ENCODE measurements at regions not wholly inside any gene's neighbourhood (a gene's known extent, or its start where the extent isn't known, plus 50 kb on each side); places are given as distances from the start of the nearest gene placed in this dataset.
"Not testable (repeated sequence)": the region's sequence is repeated elsewhere in the genome, so short reads cannot be mapped to it uniquely, and the experiment has no call there.

- Mint-ChIP-seq H3K4me1 (no peaks in the 10 kb centered on the region), H3K36me3 (no peaks in the 10 kb centered on the region), H3K27ac (no peak overlapping the region), H3K9me3 (ENCODE audit: low read depth) (peaks cover 10% of the 10 kb centered on the region), H3K27me3 (no peaks in the 10 kb centered on the region), H3K4me3 (no peak overlapping the region)
- CTCF ChIA-PET: no interaction called here
- DNase-seq (no peak), ATAC-seq (no peak)
These were observed 157.5 kb downstream of the NKX6-1 start for GRCh38 chr4:84341559-84341958.

DNA sequence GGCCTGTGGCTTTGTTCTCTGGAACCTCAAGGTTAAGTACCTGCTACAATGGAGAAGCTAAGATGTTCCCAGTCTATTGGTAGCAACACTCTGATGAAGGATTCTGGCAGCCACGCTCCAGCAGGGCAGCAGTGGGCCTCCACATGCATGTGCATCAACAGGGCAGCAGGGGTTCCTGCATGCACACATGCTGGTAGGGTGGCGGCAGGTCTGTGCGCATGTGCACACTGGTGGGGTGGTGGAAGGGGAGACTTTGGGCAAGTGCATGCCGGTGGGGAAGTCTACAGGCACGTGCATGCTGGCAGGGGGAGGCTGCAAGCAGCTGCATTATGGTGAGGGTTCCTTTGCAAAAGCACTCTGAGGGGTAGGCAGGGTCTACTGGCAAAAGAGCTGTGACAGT is 160.7 kb downstream of the NKX6-1 start:
- no peak for ATAC-seq
- CTCF ChIA-PET: no interaction called here
- Mint-ChIP-seq H3K4me1 (no peaks in the 10 kb centered on the region), H3K27ac (no peak overlapping the region), H3K27me3 (no peaks in the 10 kb centered on the region), H3K36me3 (no peaks in the 10 kb centered on the region), H3K9me3 (ENCODE audit: low read depth) (peaks cover 7% of the 10 kb centered on the region), H3K4me3 (no peak overlapping the region)
- DNase-seq: no peak

DNA sequence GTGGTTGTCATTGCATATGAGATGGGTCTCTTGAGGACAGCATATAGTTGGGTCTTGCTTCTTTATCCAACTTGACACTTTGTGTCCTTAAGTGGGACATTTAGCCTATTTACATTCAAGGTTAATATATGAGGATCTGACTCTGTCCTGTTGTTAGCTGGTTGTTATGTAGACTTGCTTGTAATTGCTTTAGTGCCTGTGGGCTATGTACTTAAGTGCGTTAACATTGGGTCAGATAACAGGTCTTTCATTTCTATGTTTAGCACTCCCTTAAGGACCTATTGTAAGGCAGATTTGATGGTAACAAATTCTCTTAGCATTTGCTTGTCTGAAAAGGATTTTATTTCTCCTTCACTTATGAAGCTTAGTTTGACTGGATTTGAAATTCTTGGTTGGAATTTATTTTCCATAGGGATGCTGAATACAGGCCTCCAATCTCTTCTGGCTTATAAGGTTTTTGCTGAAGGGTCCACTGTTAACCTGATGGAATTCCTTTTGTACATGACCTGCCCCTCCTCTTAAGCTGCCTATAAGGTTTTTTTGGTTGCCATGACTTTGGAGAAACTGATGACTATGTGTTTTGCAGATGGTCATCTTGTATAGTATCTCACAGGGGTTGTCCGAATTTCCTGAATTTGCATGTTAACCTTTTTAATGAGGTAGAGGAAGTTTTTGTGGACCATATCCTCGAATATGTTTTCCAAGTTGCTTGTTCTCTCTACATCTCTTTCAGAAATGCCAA is 162.0 kb downstream of the NKX6-1 start:
- Mint-ChIP-seq H3K36me3 (no peaks in the 10 kb centered on the region), H3K4me1 (no peaks in the 10 kb centered on the region), H3K27ac (no peak overlapping the region), H3K9me3 (ENCODE audit: low read depth) (peaks cover 5% of the 10 kb centered on the region), H3K4me3 (no peak overlapping the region), H3K27me3 (no peaks in the 10 kb centered on the region)
- ATAC-seq: no peak
- DNase-seq: no peak
- CTCF ChIA-PET: no interaction called here

DNA sequence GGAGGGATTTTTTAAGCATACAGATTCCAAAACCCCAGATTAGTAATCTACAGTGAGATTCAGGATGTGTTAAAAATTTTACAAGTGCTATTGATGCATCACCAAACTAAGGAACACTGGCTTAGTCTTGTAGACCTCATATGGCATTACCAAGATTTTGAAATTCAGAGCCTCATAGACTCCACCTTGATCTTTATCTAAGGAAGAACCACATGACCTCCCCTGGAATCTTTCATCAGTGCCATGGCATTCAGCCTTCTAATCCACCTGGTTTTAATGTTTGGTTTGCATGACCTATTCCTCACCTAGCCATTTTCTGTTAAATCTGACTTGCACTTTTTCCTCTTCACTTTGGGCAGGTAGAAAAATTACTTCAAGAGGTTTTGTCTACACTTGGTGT is 171.6 kb downstream of the NKX6-1 start:
- Mint-ChIP-seq H3K4me3 (no peak overlapping the region), H3K36me3 (no peaks in the 10 kb centered on the region), H3K27ac (no peak overlapping the region), H3K4me1 (no peaks in the 10 kb centered on the region), H3K9me3 (ENCODE audit: low read depth) (no peaks in the 10 kb centered on the region), H3K27me3 (no peaks in the 10 kb centered on the region)
- ATAC-seq: no peak
- CTCF ChIA-PET: no interaction called here
- DNase-seq: no peak

DNA sequence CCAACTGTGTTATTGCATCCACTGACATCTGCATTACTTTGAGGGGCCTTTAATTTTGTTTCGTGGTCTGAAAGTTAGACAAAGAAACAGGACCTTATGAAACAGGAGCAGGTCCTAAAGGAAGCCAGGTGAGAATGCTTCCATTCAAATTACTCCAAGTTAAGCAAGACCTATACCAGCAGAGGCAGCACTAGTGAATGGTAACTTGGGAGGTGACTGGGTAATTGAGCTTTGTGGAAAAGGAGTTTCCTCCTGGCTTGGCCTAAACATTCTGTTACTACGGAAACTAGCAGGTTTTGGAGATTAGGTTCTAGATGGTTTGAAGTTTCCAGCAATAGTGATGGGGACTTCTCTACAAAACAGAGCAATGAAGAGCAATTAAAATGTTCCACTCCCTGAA is 173.5 kb downstream of the NKX6-1 start:
- no peak overlapping the region for H3K27ac Mint-ChIP-seq

GRCh38 chr4:84324303-84325245 is 174.5 kb downstream of the NKX6-1 start:
- no peak for DNase-seq
- Mint-ChIP-seq H3K9me3 (ENCODE audit: low read depth) (no peaks in the 10 kb centered on the region), H3K27ac (no peak overlapping the region), H3K4me1 (no peaks in the 10 kb centered on the region), H3K27me3 (no peaks in the 10 kb centered on the region), H3K4me3 (no peak overlapping the region), H3K36me3 (no peaks in the 10 kb centered on the region)
- CTCF ChIA-PET: no interaction called here
- no peak for ATAC-seq

More for the DNA sequence above, 173.5 kb downstream of the NKX6-1 start:
- Mint-ChIP-seq H3K4me1 (no peaks in the 10 kb centered on the region), H3K4me3 (no peak overlapping the region), H3K36me3 (no peaks in the 10 kb centered on the region), H3K27me3 (no peaks in the 10 kb centered on the region), H3K9me3 (ENCODE audit: low read depth) (no peaks in the 10 kb centered on the region)
- ATAC-seq (no peak), DNase-seq (no peak)
- CTCF ChIA-PET: no interaction called here

DNA sequence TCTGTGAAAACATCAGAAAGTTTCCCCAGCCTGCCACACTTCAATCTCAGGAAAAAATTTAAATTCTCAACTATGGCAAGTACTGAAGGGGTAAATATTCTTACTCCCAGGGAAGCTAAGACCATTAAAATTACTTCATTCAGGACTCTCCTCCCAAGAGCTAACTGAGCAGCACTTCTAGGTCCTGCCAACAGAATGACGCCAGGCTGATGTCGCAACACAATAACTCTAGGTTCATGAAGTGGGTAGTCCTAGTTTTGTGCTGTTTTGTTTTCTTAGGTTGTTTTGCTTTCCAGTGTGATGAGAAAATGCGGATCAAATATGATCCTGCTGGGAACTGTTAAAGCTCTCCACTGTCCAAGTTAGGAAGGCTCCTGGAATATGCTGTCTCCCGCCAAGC is 180.0 kb downstream of the NKX6-1 start:
- Mint-ChIP-seq H3K27ac (no peak overlapping the region), H3K27me3 (no peaks in the 10 kb centered on the region), H3K9me3 (ENCODE audit: low read depth) (no peaks in the 10 kb centered on the region), H3K4me3 (no peak overlapping the region), H3K36me3 (no peaks in the 10 kb centered on the region), H3K4me1 (no peaks in the 10 kb centered on the region)
- DNase-seq: no peak
- no peak for ATAC-seq
- CTCF ChIA-PET: no interaction called here

DNA sequence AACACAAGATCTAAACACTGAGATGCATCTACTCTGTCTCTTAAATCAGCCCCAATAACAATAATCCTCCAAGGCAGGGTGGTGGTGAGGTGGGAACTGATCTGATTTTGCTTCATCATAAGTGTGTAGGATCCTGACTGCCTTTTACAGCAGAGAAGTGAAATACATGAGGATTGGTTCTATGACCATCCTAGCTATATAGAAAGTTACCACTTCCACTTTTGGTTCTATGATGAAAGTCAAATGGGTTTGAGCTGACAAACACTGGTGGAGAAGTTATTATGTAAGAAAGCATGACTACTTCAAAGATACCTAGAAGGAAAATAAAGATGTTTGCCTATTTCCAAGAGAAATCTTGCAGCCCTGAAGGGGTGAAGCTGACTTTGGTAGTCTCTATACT is 181.6 kb downstream of the NKX6-1 start:
- no peak overlapping the region for H3K4me3 Mint-ChIP-seq
- no peaks in the 10 kb centered on the region for H3K4me1 Mint-ChIP-seq
- H3K36me3 Mint-ChIP-seq: no peaks in the 10 kb centered on the region
- DNase-seq (no peak), ATAC-seq (no peak)
- H3K27me3 Mint-ChIP-seq: no peaks in the 10 kb centered on the region
- H3K27ac Mint-ChIP-seq: no peak overlapping the region
- CTCF ChIA-PET: no interaction called here
- no peaks in the 10 kb centered on the region for H3K9me3 Mint-ChIP-seq (ENCODE audit: low read depth)

DNA sequence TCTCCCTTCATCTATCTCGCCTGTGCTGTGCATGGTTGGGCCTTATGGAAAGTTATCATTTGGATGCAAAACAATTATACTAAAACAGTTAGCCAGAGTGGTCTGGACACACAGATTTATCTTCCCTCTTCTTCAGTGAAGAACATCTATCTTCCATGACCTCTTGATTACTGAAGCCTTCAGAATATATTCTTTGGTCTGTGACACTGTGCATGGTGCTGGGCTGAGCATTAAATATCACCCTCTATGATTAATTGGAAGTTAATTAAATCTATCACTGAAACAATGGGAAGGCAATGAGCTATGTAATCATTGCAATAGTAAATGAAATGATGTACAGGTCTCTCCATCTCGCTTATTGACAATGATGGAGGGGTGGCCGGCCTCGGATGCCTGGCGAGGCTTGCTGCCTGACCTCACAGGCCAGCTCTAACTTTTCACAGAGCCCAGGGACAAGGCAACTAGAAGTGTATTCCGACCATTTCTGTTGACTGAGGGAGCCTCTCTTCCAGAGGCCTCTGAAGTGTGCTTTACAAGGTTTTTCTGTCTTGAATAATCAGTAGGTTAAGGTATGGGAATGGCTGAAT is 186.6 kb downstream of the NKX6-1 start:
- Mint-ChIP-seq H3K27me3 (no peaks in the 10 kb centered on the region), H3K9me3 (ENCODE audit: low read depth) (peaks cover 1% of the 10 kb centered on the region), H3K27ac (no peak overlapping the region), H3K4me3 (no peak overlapping the region), H3K36me3 (no peaks in the 10 kb centered on the region), H3K4me1 (no peaks in the 10 kb centered on the region)
- DNase-seq: no peak
- ATAC-seq: no peak
- CTCF ChIA-PET: no interaction called here

DNA sequence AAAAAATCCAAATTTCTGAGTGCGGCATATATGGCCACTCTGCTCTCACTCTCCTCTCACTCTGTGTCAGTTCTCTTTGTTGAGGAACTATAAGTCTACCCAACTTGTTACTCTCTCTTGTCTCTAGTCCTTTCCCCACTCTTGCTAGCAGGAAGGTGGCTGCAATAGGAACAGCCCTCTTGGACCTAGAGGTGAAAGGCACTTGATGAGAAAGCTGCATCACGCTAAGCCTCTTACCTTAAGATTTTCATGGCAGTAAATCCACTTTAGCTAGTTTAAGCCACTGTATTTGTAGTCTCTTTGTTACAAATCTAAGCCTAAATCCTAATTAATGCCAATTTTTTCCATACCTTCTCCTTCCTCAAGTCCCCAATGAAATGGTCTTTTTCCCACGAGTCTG is 189.9 kb downstream of the NKX6-1 start:
- Mint-ChIP-seq H3K9me3 (ENCODE audit: low read depth) (peaks cover 1% of the 10 kb centered on the region), H3K27me3 (no peaks in the 10 kb centered on the region), H3K27ac (no peak overlapping the region), H3K36me3 (no peaks in the 10 kb centered on the region), H3K4me3 (no peak overlapping the region), H3K4me1 (no peaks in the 10 kb centered on the region)
- CTCF ChIA-PET: no interaction called here
- no peak for ATAC-seq
- no peak for DNase-seq

DNA sequence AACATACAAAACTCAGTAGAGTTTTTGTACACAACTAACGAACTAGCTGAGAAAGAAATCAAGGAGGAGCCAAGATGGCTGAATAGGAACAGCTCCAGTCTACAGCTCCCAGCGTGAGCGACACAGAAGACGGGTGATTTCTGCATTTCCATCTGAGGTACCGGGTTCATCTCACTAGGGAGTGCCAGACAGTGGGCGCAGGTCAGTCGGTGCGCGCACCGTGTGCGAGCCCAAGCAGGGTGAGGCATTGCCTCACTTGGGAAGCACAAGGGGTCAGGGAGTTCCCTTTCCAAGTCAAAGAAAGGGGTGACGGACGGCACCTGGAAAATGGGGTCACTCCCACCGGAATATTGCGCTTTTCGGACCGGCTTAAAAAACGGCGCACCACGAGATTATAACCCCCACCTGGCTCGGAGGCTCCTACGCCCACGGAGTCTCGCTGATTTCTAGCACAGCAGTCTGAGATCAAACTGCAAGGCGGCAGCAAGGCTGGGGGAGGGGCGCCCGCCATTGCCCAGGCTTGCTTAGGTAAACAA is 200.3 kb downstream of the NKX6-1 start:
- H3K36me3 Mint-ChIP-seq; H3K4me3 Mint-ChIP-seq; DNase-seq; CTCF ChIA-PET; H3K27me3 Mint-ChIP-seq; ATAC-seq; H3K4me1 Mint-ChIP-seq; H3K9me3 Mint-ChIP-seq (ENCODE audit: low read depth); H3K27ac Mint-ChIP-seq: not testable (repeated sequence)

- no peak overlapping the region for H3K27ac Mint-ChIP-seq
- ATAC-seq: no peak
- DNase-seq: no peak
- no peak overlapping the region for H3K4me3 Mint-ChIP-seq
- no peaks in the 10 kb centered on the region for H3K27me3 Mint-ChIP-seq
- H3K9me3 Mint-ChIP-seq (ENCODE audit: low read depth): no peaks in the 10 kb centered on the region
- H3K4me1 Mint-ChIP-seq: no peaks in the 10 kb centered on the region
- no peaks in the 10 kb centered on the region for H3K36me3 Mint-ChIP-seq
- CTCF ChIA-PET: no interaction called here
These were observed 200.9 kb downstream of the NKX6-1 start for GRCh38 chr4:84298023-84298718.

DNA sequence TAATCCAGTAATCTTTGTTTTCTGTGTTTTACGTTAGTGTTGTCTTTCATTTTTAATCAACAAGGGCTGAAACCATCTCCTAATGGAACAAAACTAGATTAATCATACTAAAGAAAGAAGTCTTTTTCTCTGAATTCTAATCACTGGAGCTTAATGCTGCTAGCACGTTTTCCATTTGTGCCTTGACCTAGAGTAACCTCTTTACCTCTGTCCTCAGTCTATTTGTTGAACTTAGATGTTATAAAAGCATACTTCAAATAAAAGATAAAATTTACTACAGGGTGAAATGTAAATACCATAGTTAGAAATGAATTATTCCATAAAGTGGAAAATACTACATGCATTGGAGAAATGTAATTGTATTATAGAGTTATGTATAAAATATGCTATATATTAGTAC is 207.1 kb downstream of the NKX6-1 start:
- Mint-ChIP-seq H3K4me3 (no peak overlapping the region), H3K4me1 (no peaks in the 10 kb centered on the region), H3K27ac (no peak overlapping the region), H3K36me3 (no peaks in the 10 kb centered on the region), H3K9me3 (ENCODE audit: low read depth) (peaks cover 3% of the 10 kb centered on the region), H3K27me3 (no peaks in the 10 kb centered on the region)
- CTCF ChIA-PET: no interaction called here
- DNase-seq (no peak), ATAC-seq (no peak)

Measured in activated CD8-positive, alpha-beta memory T cell treated with anti-CD3 and anti-CD28 coated beads, Interleukin-2, amount 10 ng/mL, durations not matched to agents 7 days and 5 days (primary cell).